COR-L47 (cell line): ENCODE measurements at regions not wholly inside any gene's neighbourhood (a gene's known extent, or its start where the extent isn't known, plus 50 kb on each side); places are given as distances from the start of the nearest gene placed in this dataset.

Source experiments
- DNase-seq: peaks from one replicate; lab custom pipeline; 2025; lab: John Stamatoyannopoulos, UW

GRCh38 chr19:56947206-56947605 lies 106.7 kb upstream of the PEG3 start:
- no peak for DNase-seq

GRCh38 chr19:56949626-56950025 lies 109.1 kb upstream of the PEG3 start:
- no peak for DNase-seq

GRCh38 chr19:56951672-56952071 lies 111.1 kb upstream of the PEG3 start:
- DNase-seq, result no peak

- no peak for DNase-seq
These were observed 112.9 kb upstream of the PEG3 start for GRCh38 chr19:56953470-56953869.

- DNase-seq, result no peak
These were observed 115.2 kb upstream of the PEG3 start for GRCh38 chr19:56955637-56956216.

- no peak for DNase-seq
These were observed 116.1 kb upstream of the PEG3 start for GRCh38 chr19:56956503-56957226.

- no peak for DNase-seq
These were observed 118.7 kb upstream of the PEG3 start for GRCh38 chr19:56959205-56959604.

- DNase-seq, result no peak
These were observed 120.5 kb upstream of the PEG3 start for GRCh38 chr19:56960959-56961543.

- DNase-seq, result no peak
These were observed 123.9 kb upstream of the PEG3 start for GRCh38 chr19:56964410-56964920.

- no peak for DNase-seq
These were observed 125.7 kb upstream of the PEG3 start for GRCh38 chr19:56966225-56966696.

GRCh38 chr19:56966697-56967299 lies 126.3 kb upstream of the PEG3 start:
- DNase-seq, result no peak

- no peak for DNase-seq
These were observed 128.6 kb upstream of the PEG3 start for GRCh38 chr19:56969156-56969555.

GRCh38 chr19:56969759-56970178 lies 129.2 kb upstream of the PEG3 start:
- DNase-seq, result no peak

GRCh38 chr19:56971230-56971629 lies 130.7 kb upstream of the PEG3 start:
- DNase-seq, result no peak

GRCh38 chr19:56972291-56972841 lies 131.8 kb upstream of the PEG3 start:
- no peak for DNase-seq

- DNase-seq, result peak; percentile 50
These were observed 133.4 kb upstream of the PEG3 start for GRCh38 chr19:56973713-56974555.

- no peak for DNase-seq
These were observed 134.2 kb upstream of the PEG3 start for GRCh38 chr19:56974556-56975207.

- no peak for DNase-seq
These were observed 135.8 kb upstream of the PEG3 start for GRCh38 chr19:56976300-56976699.

GRCh38 chr19:56976995-56977906 lies 136.7 kb upstream of the PEG3 start:
- DNase-seq, result no peak

- DNase-seq, result no peak
These were observed 137.6 kb upstream of the PEG3 start for GRCh38 chr19:56978023-56978565.
